ENCODE measurements at regions not wholly inside any gene's neighbourhood (a gene's known extent, or its start where the extent isn't known, plus 50 kb on each side); places are given as distances from the start of the nearest gene placed in this dataset.

DNA sequence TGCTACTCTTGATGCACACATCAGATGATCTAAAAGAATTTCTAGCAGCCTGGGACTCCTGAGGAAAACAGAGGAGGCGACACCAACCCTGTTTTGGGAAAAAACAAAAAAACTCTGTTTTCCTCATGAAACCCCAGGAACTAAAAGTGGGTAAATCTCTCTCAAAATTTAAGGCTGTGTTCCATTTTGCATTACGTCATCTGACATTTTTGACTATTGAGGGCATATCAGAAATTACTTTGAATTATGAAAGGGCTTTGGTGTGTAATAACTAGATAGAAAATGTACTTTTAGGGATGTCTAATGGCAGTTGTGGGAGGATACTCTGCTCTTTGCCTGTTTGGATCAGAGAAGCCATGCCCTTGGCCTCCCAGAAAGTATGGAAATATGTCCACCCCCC is 963.0 kb downstream of the CNTNAP5 start:
- H3K9me3 ChIP-seq (replicated peaks; ENCODE audit: insufficient read depth, low read length): no peaks in the 10 kb centered on the region
- no peak overlapping the region for H3K4me2 ChIP-seq (ENCODE audit: low read depth, low read length)
- no peaks in the 10 kb centered on the region for H3K9me2 ChIP-seq (replicated peaks; ENCODE audit: insufficient read depth, low read length)
- H2AFZ ChIP-seq (ENCODE audit: low read length): no peak overlapping the region
- no peak for DNase-seq
- H3K79me2 ChIP-seq (ENCODE audit: low read length): no peaks in the 10 kb centered on the region
- no peak overlapping the region for H3K9ac ChIP-seq (ENCODE audit: low read length)
- H4K20me1 ChIP-seq (ENCODE audit: insufficient read depth, low read length): no peaks in the 10 kb centered on the region
- H3F3A ChIP-seq (ENCODE audit: insufficient read depth, low read length): no peaks in the 10 kb centered on the region
- no peak overlapping the region for H3K4me3 ChIP-seq (ENCODE audit: low read length)
- no peaks in the 10 kb centered on the region for H3K36me3 ChIP-seq (replicated peaks; ENCODE audit: insufficient read depth, low read length)
- no peaks in the 10 kb centered on the region for H3K4me1 ChIP-seq (ENCODE audit: low read length)
- H3K27me3 ChIP-seq (replicated peaks; ENCODE audit: insufficient read depth, low read length): no peaks in the 10 kb centered on the region
- TF ChIP-seq, protein P1, sequence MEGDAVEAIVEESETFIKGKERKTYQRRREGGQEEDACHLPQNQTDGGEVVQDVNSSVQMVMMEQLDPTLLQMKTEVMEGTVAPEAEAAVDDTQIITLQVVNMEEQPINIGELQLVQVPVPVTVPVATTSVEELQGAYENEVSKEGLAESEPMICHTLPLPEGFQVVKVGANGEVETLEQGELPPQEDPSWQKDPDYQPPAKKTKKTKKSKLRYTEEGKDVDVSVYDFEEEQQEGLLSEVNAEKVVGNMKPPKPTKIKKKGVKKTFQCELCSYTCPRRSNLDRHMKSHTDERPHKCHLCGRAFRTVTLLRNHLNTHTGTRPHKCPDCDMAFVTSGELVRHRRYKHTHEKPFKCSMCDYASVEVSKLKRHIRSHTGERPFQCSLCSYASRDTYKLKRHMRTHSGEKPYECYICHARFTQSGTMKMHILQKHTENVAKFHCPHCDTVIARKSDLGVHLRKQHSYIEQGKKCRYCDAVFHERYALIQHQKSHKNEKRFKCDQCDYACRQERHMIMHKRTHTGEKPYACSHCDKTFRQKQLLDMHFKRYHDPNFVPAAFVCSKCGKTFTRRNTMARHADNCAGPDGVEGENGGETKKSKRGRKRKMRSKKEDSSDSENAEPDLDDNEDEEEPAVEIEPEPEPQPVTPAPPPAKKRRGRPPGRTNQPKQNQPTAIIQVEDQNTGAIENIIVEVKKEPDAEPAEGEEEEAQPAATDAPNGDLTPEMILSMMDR (IDR thresholded peaks at IDR 0.05; ENCODE audit: low read length): no peak
- TF ChIP-seq EZH2phosphoT487 (IDR thresholded peaks at IDR 0.05; ENCODE audit: low read length) (no peak), EZH2 (optimal IDR thresholded peaks at IDR 0.05; ENCODE audit: low read depth, low read length) (no peak)
- no peak overlapping the region for H3K27ac ChIP-seq (ENCODE audit: low read length)

DNA sequence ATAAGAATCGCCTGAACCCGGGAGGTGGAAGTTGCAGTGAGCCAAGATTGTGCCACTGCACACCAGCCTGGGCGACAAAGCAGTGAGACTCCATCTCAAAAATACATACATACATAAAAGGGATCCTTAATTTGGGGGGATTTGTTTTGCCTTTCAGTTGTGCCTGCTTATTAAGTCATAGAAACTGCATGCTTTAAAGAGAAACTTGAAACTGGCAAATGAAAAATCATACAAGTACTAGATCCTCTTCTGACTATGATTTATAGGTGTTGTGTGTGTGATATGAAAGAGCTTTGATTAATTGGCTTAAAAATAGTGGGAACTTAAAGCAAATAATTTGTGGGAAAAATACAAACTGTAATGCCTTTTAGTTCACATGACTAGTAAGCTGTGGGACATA is 963.7 kb downstream of the CNTNAP5 start:
- Histone ChIP-seq H3K4me3 (ENCODE audit: low read length) (no peak overlapping the region), H3K4me1 (ENCODE audit: low read length) (no peaks in the 10 kb centered on the region), H3K36me3 (replicated peaks; ENCODE audit: insufficient read depth, low read length) (no peaks in the 10 kb centered on the region), H3F3A (ENCODE audit: insufficient read depth, low read length) (no peaks in the 10 kb centered on the region), H3K9me3 (replicated peaks; ENCODE audit: insufficient read depth, low read length) (no peaks in the 10 kb centered on the region), H3K27me3 (replicated peaks; ENCODE audit: insufficient read depth, low read length) (no peaks in the 10 kb centered on the region), H3K9ac (ENCODE audit: low read length) (no peak overlapping the region), H3K4me2 (ENCODE audit: low read depth, low read length) (no peak overlapping the region), H4K20me1 (ENCODE audit: insufficient read depth, low read length) (no peaks in the 10 kb centered on the region), H2AFZ (ENCODE audit: low read length) (no peak overlapping the region), H3K27ac (ENCODE audit: low read length) (no peak overlapping the region), H3K79me2 (ENCODE audit: low read length) (no peaks in the 10 kb centered on the region), H3K9me2 (replicated peaks; ENCODE audit: insufficient read depth, low read length) (no peaks in the 10 kb centered on the region)
- TF ChIP-seq EZH2 (optimal IDR thresholded peaks at IDR 0.05; ENCODE audit: low read depth, low read length) (no peak), EZH2phosphoT487 (IDR thresholded peaks at IDR 0.05; ENCODE audit: low read length) (no peak)
- DNase-seq: no peak

DNA sequence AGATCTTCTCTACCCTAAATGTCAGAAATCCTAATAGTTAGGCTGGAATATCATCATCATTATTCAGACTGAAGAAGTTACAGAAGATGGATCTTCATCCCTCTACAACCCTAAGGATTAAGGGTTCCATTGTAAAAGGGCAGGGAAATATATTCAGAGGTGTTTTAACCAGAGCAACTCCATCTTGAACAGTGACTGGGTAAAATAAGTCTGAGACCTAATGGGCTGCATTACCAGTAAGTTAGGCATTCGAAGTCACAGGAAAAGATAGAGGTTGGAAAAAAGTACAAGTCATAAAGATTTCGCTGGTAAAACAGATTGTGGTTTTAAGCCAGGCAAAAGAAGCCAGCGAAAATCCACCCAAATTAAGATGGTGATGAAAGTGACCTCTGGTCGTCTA is 968.7 kb downstream of the CNTNAP5 start:
- no peak overlapping the region for H3K27ac ChIP-seq (ENCODE audit: low read length)
- no peaks in the 10 kb centered on the region for H3K27me3 ChIP-seq (replicated peaks; ENCODE audit: insufficient read depth, low read length)
- H3K9me2 ChIP-seq (replicated peaks; ENCODE audit: insufficient read depth, low read length): no peaks in the 10 kb centered on the region
- H3K4me3 ChIP-seq (ENCODE audit: low read length): no peak overlapping the region
- TF ChIP-seq EZH2 (optimal IDR thresholded peaks at IDR 0.05; ENCODE audit: low read depth, low read length) (no peak), EZH2phosphoT487 (IDR thresholded peaks at IDR 0.05; ENCODE audit: low read length) (no peak)
- TF ChIP-seq, protein P1 (IDR thresholded peaks at IDR 0.05; ENCODE audit: low read length): no peak
- H3K36me3 ChIP-seq (replicated peaks; ENCODE audit: insufficient read depth, low read length): no peaks in the 10 kb centered on the region
- no peak for DNase-seq
- no peak overlapping the region for H3K9ac ChIP-seq (ENCODE audit: low read length)
- no peaks in the 10 kb centered on the region for H3K9me3 ChIP-seq (replicated peaks; ENCODE audit: insufficient read depth, low read length)
- H4K20me1 ChIP-seq (ENCODE audit: insufficient read depth, low read length): no peaks in the 10 kb centered on the region
- H2AFZ ChIP-seq (ENCODE audit: low read length): no peak overlapping the region
- H3K4me2 ChIP-seq (ENCODE audit: low read depth, low read length): no peak overlapping the region
- no peaks in the 10 kb centered on the region for H3K4me1 ChIP-seq (ENCODE audit: low read length)
- no peaks in the 10 kb centered on the region for H3F3A ChIP-seq (ENCODE audit: insufficient read depth, low read length)
- no peaks in the 10 kb centered on the region for H3K79me2 ChIP-seq (ENCODE audit: low read length)

DNA sequence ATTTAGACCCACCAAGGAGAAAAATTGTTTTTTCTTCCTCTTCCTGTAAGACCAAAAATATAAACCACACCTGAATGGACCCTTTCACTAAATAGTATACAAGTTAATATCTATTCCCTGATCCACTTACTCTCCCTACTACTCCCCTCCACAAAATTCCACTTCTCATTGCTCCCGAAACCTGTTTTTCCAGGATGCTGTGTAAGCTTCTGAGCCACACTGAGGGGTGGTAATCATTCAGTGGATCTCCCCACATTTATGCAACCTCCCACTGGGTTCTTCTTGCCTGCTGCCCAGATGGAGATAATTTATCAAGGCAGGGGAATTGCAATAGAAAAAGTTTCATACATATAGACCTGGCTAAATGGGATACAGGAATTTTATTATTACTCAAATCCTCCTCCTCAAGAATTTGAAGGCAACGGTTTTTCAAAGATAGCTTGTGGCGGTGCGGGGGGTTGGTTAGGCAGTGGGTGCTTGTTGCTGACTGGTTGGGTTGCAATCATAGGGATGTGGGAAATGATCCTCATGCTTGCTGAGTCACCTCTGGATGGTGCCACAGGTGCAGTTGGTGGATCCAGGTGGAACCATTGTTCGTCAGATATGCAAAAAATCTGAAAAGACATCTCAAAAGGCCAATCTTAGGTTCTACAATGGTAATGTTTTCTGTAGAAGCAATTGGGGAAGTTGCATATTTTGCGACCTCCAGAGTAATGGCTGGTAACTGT is 970.3 kb downstream of the CNTNAP5 start:
- H3K9me3 ChIP-seq (replicated peaks; ENCODE audit: insufficient read depth, low read length): no peaks in the 10 kb centered on the region
- H3K36me3 ChIP-seq (replicated peaks; ENCODE audit: insufficient read depth, low read length): no peaks in the 10 kb centered on the region
- TF ChIP-seq EZH2 (optimal IDR thresholded peaks at IDR 0.05; ENCODE audit: low read depth, low read length) (no peak), EZH2phosphoT487 (IDR thresholded peaks at IDR 0.05; ENCODE audit: low read length) (no peak)
- TF ChIP-seq, protein P1 (IDR thresholded peaks at IDR 0.05; ENCODE audit: low read length): no peak
- no peaks in the 10 kb centered on the region for H3F3A ChIP-seq (ENCODE audit: insufficient read depth, low read length)
- H2AFZ ChIP-seq (ENCODE audit: low read length): no peak overlapping the region
- no peaks in the 10 kb centered on the region for H3K27me3 ChIP-seq (replicated peaks; ENCODE audit: insufficient read depth, low read length)
- H4K20me1 ChIP-seq (ENCODE audit: insufficient read depth, low read length): no peaks in the 10 kb centered on the region
- no peaks in the 10 kb centered on the region for H3K4me1 ChIP-seq (ENCODE audit: low read length)
- H3K4me3 ChIP-seq (ENCODE audit: low read length): no peak overlapping the region
- no peaks in the 10 kb centered on the region for H3K9me2 ChIP-seq (replicated peaks; ENCODE audit: insufficient read depth, low read length)
- no peak overlapping the region for H3K27ac ChIP-seq (ENCODE audit: low read length)
- no peak overlapping the region for H3K9ac ChIP-seq (ENCODE audit: low read length)
- H3K4me2 ChIP-seq (ENCODE audit: low read depth, low read length): no peak overlapping the region
- DNase-seq: no peak
- H3K79me2 ChIP-seq (ENCODE audit: low read length): no peaks in the 10 kb centered on the region
